IPS DF 19.7 (cell line): ENCODE measurements at regions not wholly inside any gene's neighbourhood (a gene's known extent, or its start where the extent isn't known, plus 50 kb on each side); places are given as distances from the start of the nearest gene placed in this dataset.

Source experiments
- DNase-seq: peaks from one replicate; pipeline ENCODE4 v3.0.0-alpha.2; 2013; ENCODE audit warnings: low read depth, low spot score

DNA sequence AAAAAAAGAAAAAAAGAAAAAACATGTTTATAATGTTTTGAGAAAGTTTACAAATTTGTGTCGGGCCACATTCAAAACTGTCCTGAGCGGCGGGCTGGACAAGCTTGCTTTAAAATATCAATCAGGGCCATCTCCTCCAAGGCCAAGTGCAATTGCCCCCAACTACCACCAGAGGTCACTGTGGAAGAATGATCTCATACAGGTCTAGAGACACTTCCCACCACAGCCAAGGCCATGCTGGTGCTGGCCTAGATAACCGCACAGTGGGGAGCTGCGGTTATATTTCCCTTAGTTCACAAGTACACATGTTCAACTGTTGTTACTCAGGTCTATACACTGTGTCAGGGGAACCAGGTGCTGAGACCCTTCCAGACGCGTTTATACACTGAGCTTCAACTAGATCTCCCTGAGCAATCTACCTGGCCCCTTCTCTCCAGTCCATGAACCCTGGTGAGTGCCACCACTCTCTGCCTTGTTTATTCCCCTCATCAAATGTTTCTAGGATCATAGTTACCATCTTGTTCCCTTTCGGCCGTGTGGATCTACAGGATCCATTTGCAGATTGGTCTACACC, 83.8 kb upstream of the CCL2 start:
- no peak for DNase-seq

DNA sequence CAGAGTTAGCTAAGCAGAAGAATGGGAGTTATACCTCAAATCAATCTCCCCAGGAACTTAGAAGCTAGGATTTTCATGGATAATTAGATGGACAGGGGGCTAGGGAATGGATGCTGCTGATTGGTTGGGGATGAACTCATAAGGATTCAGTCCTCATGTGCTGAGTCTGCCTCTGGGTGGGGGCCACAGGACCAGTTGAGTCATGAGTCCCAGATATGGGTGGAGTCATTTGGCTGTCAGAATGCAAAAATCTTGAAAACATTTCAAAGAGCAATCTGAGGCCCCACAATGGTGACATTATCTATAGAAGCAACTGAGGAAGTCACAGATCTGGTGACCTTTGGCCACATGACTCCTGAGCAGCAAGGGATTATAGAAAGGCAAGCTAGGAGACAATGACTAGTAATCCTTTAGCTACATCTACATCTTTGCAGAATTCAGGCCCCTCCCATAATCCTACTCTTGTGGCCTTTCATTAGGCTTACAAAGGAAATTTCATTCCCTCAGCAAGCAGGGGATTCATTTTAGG, 82.6 kb upstream of the CCL2 start:
- no peak for DNase-seq

DNA sequence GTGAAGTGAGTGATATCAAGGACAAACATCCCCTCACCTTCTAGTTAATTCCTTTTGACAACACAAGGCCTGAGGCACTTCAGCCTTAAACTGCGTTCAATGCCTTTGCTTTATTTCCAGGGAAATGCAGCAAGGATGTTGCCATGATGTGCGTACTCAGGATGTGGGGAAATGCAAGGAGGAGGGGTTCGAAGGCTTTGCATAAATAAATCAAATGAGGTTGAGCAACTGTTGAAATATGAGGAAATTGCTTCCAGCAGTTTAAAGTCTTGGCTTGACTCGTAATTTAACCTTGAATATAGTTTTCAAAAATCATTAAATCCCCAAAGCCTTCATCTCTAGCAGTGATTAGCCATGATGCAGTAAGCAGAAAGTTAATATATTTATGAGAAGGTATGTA, 81.8 kb upstream of the CCL2 start:
- DNase-seq = no peak

DNA sequence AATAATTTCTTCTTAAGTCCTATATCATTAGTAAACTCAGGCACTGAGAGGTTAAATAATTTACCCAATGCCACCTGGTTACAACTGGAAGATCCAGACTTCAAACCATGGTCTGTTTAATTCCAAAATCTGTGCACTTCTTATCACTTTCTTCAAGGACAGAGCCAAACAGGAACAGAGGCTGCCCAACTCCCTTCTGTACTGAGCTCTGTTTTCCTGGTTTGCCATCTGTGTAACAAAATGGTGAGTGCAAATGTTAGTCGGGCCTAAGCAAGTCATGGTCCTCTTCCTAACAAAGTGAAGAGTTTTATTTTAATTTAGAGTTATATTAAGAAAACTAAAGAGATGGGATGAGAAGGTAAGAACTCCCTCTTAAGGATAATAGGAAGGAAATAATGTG, 80.6 kb upstream of the CCL2 start:
- DNase-seq = no peak

DNA sequence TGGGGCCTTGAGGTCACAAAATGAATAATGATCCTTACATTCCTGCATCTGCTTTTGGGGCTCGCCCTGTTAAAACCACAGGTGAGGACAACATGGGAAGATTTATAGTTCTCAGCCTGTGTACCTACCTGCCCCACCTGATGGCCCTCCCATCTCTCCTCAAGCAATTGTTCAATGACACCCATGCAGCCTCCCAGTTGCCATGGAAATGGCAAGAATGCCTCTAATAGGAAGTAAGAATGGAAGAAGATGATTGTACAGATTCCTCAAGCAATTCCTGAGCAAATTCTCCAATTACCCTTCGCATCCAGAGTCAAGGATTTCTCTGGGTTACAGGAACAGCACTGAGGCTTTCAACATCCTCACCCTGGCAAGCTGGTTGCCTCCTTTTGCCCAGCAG, 78.6 kb upstream of the CCL2 start:
- DNase-seq = no peak

DNA sequence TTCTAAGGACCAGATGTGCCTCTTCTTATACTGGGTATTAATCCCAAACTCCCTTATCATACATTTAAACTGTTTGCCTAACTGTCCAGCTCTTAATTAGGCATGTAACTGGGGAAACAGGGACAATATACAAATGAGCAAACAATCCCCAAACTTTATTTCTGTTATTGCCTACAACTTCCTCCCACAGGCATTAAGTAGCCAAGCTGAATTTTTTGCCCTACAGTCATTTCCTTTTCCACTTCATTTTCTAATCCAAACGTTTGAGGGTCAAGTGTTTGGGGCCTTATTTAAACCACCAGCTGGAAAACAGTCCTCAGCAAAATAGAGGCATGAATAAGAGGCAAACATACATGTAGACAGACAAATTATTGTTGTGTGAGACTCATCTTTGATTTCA, 77.4 kb upstream of the CCL2 start:
- DNase-seq = no peak

DNA sequence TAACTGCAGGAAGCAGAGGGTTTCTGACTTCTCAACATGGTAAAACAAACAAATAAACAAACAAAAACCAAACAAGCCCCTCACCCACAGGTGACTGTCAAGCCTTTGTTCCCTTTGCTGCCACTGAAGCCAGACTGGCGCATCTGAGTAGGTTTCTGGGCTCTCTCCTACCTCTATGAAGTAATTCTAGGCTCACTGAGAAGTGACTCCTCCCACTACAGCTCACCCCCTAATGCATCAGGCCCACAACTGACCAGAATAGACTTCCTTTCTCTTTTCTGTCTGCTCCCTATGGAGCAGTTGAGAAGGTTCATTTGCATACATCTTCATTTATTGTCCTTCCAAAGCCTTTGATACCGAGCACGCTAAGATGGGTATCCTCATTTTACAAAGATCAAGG, 77.0 kb upstream of the CCL2 start:
- no peak for DNase-seq

DNA sequence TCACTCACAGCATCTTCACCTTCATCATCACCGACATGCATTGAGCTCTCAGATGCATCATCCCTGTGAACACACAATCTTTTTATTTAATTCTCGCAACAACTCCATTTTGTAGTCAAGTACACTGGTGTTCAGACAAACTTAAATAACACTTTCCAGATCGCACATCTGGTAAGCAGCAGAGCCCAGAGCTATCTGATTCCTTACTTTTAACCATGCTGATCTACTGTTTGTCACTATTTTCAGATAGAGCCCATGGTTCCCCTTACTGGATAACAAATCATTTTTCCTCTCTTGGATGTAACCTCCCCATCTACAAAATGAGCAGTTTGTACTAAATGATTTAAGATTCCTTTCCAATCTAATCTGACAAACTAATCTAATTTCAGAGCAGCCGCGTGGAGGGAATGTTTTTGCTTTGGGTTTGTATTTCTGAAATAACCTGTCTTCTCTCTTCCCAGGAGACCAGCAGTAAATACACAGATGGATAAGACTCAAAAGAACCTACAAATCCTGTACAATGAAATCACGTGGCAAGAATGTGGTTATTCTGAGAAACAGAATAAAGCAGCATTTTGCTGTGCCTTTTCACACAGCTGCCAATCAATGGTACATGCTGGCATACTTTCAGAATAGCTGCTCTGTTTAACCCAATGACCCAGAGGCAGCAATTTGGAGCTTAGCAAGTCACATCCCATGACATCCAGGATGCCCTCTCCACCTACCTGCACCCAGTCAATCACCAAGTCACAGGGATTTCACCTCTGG, 72.9 kb upstream of the CCL2 start:
- no peak for DNase-seq

DNA sequence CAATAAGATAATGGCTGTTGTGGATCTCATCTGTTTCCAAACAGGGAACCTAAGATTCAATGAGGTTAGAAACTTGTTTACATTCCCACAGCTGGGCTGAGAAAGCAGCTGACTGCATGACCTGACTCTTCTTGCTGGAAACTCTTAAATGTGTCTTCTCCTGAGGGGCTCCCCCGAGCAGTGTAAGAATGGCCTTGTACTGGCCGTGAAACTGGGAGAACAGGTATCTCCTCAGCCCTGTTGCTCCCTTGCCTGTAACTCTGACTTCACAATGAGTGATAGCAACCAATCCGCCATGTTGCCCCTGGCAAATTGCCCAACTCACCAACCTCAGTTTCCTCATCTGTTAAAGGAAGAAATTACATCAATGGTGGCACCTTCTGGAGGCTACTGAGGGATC, 59.1 kb upstream of the CCL2 start:
- no peak for DNase-seq

DNA sequence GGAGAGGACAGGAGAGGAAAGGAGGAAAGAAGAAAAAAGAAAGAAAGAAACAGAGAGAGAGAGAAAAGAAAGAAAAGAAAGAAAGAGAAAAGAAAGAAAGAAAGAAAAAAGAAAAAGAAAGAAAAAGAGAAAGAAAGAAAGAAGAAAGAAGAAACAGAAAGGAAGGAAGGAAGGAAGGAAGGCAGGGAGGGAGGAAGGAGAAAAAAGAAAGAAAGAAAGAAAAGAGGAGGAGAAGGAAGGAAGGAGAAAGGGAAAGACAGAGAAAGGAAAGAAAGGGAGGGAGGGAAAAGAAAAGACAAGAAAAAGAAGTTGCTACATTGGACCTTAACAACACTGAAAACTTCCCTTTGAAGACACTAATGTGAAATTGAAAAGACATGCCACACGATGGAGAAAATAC, 56.6 kb upstream of the CCL2 start:
- no peak for DNase-seq

DNA sequence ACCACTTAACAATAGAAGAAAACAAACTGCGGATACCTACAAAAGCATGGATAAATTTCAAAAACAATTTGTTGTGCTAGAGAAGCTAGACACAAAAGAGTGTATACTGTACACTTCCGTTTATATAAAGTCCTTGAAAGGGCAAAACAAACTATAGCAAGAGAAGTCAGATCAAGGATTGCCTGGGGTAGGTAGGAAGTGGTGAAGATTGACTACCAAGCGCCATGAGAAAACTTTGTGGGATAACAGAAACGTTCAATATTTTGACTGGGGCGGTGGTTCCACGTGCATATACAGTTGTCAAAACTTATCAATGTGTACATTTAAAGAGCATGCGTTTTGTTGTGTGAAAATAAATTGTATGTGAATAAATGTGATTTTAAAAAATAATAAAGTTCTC, 55.6 kb upstream of the CCL2 start:
- no peak for DNase-seq

DNA sequence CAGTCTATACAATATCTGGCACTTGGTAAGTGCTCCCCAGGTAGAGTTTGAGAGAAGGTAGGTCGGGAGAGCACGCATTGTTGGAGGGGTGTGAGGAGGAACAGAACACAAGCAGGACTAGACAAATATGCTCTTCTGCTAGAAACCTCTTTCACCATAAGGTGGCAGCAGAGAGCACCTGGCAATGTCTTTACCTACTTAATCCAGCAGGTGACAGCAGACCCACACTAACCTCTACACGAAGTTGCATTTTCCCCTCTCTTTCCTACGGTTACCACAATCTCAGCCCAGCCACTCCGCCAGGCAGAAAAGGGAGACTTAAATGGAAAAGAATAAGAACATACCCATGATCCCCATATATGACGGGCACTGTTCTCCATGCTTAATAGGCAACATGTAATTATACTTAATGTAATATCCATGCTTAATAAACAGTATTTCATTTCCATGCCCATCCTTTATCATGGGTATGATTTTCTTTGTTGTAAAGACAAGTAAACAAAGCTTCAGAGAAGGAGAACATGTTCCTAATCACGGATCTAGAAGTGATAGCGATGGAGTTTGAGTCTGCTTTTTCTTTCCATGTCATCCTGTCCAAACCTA, 55.1 kb upstream of the CCL2 start:
- peak; percentile 63 for DNase-seq

DNA sequence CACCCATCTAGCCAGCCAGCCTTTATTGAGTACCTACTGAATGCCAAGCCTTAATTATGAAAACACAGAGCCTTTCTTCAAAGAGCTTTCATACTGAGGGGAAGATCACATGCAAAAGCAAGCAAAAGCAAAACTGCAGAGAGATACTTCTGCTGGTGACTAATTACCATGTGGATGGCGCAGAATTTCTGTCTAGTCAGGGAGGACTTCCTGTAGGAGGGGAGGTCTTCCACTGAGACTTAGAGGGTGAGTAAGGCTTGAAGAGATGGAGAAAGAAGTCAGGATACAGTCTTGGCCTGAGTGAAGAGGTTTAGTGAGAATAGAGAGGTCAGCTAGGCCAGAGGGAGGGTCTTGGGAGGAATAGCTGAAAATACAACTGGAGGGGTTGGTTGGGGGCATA, 53.9 kb upstream of the CCL2 start:
- DNase-seq = no peak

DNA sequence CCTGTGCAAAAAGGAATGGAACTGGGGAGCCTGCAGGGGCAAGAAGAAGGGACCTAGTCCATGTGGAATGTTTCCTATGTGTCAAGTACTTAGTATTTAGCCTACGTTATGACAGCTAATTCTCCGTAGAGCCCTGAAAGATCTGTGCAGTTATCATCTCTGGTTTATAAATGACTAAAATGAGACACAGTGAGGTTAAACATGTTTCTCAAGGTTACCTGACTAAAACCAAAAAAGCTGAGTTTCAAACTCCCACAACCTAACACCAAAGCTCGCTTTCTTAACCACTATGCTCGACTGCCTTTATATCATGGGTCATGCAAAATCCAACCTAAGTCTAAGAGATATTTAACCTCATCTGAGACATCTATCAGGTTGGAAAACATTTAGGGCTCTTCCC, 53.3 kb upstream of the CCL2 start:
- no peak for DNase-seq

DNA sequence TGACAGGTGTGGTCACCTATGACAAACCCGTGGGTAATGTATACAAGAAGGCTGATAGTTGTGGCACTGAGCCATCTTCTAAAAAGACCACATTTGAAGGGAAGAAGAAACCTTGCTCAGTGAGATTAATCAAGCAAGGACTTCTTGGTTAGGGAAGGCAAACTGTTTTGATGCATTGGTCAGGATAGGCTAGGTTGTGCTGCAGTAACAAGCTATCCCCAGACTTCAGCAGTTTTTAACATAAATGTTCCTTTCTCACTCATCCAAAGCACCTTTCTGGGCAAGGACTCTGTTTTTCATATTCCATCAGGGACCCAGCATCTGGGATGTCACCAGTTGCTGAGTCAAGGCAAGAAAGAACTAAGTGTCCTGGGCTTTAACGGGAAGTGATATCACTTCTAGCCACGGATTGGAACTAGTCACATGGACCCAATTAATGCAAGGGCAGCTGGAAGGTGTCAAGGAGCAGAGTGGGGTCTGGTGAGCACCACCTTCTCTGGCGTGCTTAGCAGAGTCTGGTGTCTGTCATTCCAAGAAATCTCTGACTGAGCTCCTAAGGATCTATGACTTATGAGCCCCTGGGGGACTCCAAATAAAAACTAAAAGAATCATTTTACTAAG, 52.0 kb upstream of the CCL2 start:
- DNase-seq = no peak

DNA sequence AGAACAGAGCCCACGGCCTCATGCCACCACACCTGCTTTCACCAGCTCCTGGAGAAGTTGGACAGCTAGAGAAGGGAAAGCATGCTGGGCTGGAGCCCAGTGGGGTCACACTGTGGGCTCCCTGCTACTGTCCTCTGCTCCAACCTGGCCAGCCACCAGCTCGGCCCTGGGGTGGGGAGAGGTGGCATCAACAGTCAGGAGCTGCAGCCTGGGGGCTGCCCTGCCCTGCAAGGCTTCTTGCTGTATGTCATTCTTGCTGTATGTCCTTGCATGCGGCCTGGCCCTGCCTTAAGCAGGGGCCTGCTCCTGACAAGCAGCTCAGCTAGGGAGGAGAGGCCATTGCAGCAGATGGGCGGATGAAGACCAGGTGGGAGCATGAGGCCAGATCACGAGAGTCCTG, 50.7 kb upstream of the CCL2 start:
- DNase-seq = no peak
